ENCODE measurements at regions not wholly inside any gene's neighbourhood (a gene's known extent, or its start where the extent isn't known, plus 50 kb on each side); places are given as distances from the start of the nearest gene placed in this dataset.

DNA sequence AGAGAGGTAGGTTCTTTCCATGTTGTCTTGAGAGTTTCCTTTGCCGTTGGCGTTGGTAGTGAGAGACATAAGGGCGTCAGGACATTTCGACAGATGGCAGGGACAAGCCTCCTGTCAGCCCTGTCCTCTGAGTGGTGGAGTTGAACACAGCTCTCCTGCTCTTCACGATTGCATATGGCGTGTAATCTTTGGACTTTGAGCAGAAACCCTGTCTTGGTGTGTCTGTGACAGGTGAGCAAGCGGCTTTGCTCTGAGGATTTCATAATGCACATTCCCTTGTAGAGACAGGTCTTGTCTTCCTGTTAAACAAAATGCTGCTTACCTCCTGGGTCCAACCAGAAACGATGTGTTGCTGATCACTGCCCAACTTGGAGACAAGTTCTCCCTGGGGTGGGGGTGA is 146.5 kb downstream of the NXNL2 start:
- TF ChIP-seq, protein P1, sequence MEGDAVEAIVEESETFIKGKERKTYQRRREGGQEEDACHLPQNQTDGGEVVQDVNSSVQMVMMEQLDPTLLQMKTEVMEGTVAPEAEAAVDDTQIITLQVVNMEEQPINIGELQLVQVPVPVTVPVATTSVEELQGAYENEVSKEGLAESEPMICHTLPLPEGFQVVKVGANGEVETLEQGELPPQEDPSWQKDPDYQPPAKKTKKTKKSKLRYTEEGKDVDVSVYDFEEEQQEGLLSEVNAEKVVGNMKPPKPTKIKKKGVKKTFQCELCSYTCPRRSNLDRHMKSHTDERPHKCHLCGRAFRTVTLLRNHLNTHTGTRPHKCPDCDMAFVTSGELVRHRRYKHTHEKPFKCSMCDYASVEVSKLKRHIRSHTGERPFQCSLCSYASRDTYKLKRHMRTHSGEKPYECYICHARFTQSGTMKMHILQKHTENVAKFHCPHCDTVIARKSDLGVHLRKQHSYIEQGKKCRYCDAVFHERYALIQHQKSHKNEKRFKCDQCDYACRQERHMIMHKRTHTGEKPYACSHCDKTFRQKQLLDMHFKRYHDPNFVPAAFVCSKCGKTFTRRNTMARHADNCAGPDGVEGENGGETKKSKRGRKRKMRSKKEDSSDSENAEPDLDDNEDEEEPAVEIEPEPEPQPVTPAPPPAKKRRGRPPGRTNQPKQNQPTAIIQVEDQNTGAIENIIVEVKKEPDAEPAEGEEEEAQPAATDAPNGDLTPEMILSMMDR (IDR thresholded peaks at IDR 0.05; ENCODE audit: borderline replicate concordance, insufficient read depth, low read depth, low read length): no peak
- H3K4me3 ChIP-seq (ENCODE audit: low read depth, low read length): no peak overlapping the region

DNA sequence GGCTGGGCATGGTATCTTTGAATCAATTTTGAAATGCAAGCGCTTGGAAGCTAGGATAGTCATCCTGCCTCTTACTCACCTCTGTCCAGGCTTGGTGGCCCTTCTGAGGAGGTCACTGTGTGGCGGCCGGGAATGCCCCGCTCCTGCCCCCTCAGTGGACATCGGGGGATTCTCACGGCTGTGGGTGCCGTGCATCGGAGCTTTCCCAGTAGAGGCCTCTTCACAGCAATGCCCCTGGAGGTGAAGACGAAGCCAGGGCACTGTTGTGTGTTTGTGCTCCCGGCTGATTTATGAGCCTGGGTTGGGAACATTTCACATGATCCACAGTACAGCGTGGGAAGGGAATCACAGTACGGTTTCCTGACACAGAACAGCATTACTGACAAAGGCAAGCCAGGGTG is 147.5 kb downstream of the NXNL2 start:
- TF ChIP-seq, protein P1 (IDR thresholded peaks at IDR 0.05; ENCODE audit: borderline replicate concordance, insufficient read depth, low read depth, low read length): no peak
- H3K4me3 ChIP-seq (ENCODE audit: low read depth, low read length): no peak overlapping the region

DNA sequence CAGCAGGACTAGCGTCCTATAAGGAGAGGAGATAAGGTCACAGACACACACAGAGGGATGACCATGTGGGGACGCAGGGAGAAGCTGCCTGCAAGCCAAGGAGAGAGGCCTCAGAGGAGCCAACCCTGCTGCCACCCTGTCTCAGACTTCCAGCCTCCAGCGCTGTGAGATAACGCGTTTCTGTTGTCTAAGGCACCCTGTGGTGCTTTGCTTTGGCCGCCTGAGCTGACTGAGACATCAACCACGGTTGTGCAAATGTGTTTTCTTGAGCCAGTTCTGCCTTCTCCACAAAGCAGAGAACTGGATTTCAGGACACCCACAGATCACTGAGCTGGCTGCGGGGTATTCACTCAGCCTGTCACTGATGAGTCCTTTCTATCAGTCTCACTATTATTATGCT is 149.1 kb downstream of the NXNL2 start:
- H3K4me3 ChIP-seq (ENCODE audit: low read depth, low read length): no peak overlapping the region
- TF ChIP-seq, protein P1 (IDR thresholded peaks at IDR 0.05; ENCODE audit: borderline replicate concordance, insufficient read depth, low read depth, low read length): no peak

DNA sequence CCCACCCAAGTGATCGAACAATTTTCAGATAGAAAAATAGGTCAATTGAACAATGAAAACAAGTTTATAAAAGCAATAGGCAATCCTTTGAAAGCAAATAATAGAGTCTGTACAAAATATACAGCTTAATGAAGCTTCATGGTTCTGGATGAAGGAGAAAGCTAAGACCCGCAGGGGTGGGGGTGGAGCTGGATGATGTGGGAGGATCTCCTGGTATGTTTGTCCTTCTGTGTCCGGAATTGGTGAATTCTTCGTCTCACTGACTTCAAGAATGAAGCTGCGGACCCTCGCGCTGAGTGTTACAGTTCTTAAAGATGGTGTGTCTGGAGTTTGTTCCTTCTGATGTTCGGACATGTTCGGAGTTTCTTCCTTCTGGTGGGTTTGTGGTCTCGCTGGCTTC is 149.9 kb downstream of the NXNL2 start:
- TF ChIP-seq, protein P1 (IDR thresholded peaks at IDR 0.05; ENCODE audit: borderline replicate concordance, insufficient read depth, low read depth, low read length): no peak
- H3K4me3 ChIP-seq (ENCODE audit: low read depth, low read length): no peak overlapping the region

DNA sequence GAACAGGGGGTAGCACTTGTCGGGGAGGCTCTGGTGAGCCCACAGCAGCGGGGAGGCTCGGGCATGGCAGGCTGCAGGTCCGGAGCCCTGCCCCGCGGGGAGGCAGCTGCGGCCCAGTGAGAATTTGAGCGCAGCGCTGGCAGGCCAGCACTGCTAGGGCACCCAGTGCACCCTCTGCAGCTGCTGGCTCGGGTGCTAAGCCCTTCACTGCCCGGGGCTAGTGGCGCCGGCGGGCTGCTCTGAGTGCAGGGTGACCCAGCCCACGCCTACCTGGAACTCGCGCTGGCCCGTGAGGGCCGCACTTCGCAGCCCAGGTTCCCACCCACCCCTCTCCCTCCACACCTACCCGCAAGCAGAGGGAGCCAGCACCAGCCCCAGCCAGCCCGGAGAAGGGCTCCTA is 151.0 kb downstream of the NXNL2 start:
- H3K4me3 ChIP-seq (ENCODE audit: low read depth, low read length): no peak overlapping the region

GRCh38 chr9:88689509-88690298 is 154.7 kb downstream of the NXNL2 start:
- TF ChIP-seq, protein P1 (IDR thresholded peaks at IDR 0.05; ENCODE audit: borderline replicate concordance, insufficient read depth, low read depth, low read length): no peak
- H3K4me3 ChIP-seq (ENCODE audit: low read depth, low read length): no peak overlapping the region

More for the DNA sequence above, 151.0 kb downstream of the NXNL2 start:
- TF ChIP-seq, protein P1 (IDR thresholded peaks at IDR 0.05; ENCODE audit: borderline replicate concordance, insufficient read depth, low read depth, low read length): no peak

GRCh38 chr9:88690628-88691027 is 155.7 kb downstream of the NXNL2 start:
- TF ChIP-seq, protein P1 (IDR thresholded peaks at IDR 0.05; ENCODE audit: borderline replicate concordance, insufficient read depth, low read depth, low read length): no peak
- no peak overlapping the region for H3K4me3 ChIP-seq (ENCODE audit: low read depth, low read length)
